Endothelial cell of umbilical vein (primary cell): ENCODE measurements at regions not wholly inside any gene's neighbourhood (a gene's known extent, or its start where the extent isn't known, plus 50 kb on each side); places are given as distances from the start of the nearest gene placed in this dataset.

ENCODE experiments used
- BruUV-seq: library from RNA; stranded (reverse); fragments of 400-500 nt; replicated peaks from 2 replicates; lab custom pipeline; 2021; lab: Mats Ljungman, UMichigan
- CTCF ChIA-PET: fragments of 300-600, 350-600 bp; sonication (Branson Sonifier 250); formaldehyde crosslinking; loops from one replicate; lab custom pipeline; 2021; ENCODE audit warnings: antibody characterized with exemption, inconsistent platforms; lab: Charles Lee
- POLR2A ChIA-PET: fragments of 300-600, 350-600 bp; sonication (Branson Sonifier 250); formaldehyde crosslinking; loops from one replicate; lab custom pipeline; 2021; ENCODE audit warnings: antibody characterized with exemption, inconsistent platforms; lab: Charles Lee
- DNase-seq: peaks from one replicate; pipeline ENCODE4 v3.0.0-alpha.2; 2011; ENCODE audit warnings: low read depth, low spot score
- FAIRE-seq: peaks from 2 replicates; lab custom pipeline; 2011; peaks lifted over from hg19 to GRCh38; lab: Jason Lieb, UNC
- H2AFZ ChIP-seq: 2 replicates; pipeline ENCODE4 v1.6.0; 2012; ENCODE audit warnings: low read depth, low read length, control low read depth, inconsistent platforms
- H3K27ac ChIP-seq: 2 replicates; pipeline ENCODE4 v1.5.1; 2011; ENCODE audit warnings: low read depth, mild to moderate bottlenecking, control low read depth, low read length, moderate library complexity; ENCODE audit not compliant: insufficient read depth
- H3K27me3 ChIP-seq, 2 experiments: 2 replicates each; pipeline versions ENCODE4 v1.6.0 to v1.6.1; 2011; ENCODE audit warnings: low read length in 2 of 2, mixed read lengths in 1 of 2; ENCODE audit not compliant: control insufficient read depth in 2 of 2, insufficient read depth in 2 of 2
- H3K36me3 ChIP-seq, 2 experiments: 2 replicates in 1 of 2; 3 replicates in 1 of 2; pipeline ENCODE4 v1.5.1; 2011; ENCODE audit warnings: low read length in 2 of 2, mild to moderate bottlenecking in 1 of 2, moderate library complexity in 1 of 2; ENCODE audit not compliant: control insufficient read depth in 2 of 2, insufficient read depth in 2 of 2; ENCODE audit errors: extremely low read depth in 1 of 2
- H3K4me1 ChIP-seq: 3 replicates; pipeline ENCODE4 v1.5.1; 2011; ENCODE audit warnings: mild to moderate bottlenecking, low read length; ENCODE audit not compliant: control insufficient read depth, insufficient read depth; ENCODE audit errors: extremely low read depth
- H3K4me2 ChIP-seq: 2 replicates; pipeline ENCODE4 v1.6.1; 2011; ENCODE audit warnings: low read length, control low read depth, mixed read lengths; ENCODE audit not compliant: insufficient read depth
- H3K4me3 ChIP-seq, 3 experiments: fragments of 200-600 bp in 1 of 3; sonication (generic), shearing (Covaris generic) in 1 of 3; replicated peaks in 1 of 3; 2 replicates each; pipeline ENCODE4 v1.5.1; 2011 to 2016; ENCODE audit warnings: control low read depth in 3 of 3, low read length in 3 of 3, mild to moderate bottlenecking in 2 of 3, inconsistent platforms in 1 of 3, low read depth in 1 of 3, moderate library complexity in 1 of 3; ENCODE audit not compliant: insufficient read depth in 1 of 3
- H3K79me2 ChIP-seq: 2 replicates; pipeline ENCODE4 v1.6.0; 2012; ENCODE audit warnings: low read length, inconsistent platforms; ENCODE audit not compliant: control insufficient read depth, insufficient read depth
- H3K9ac ChIP-seq: replicated peaks from 2 replicates; pipeline ENCODE3; 2011; ENCODE audit warnings: low read length, control low read depth; ENCODE audit not compliant: insufficient read depth; ENCODE audit errors: extremely low read depth
- H3K9me1 ChIP-seq: replicated peaks from 3 replicates; pipeline ENCODE4 v1.6.0; 2011; ENCODE audit warnings: mild to moderate bottlenecking, low read length; ENCODE audit not compliant: control insufficient read depth, insufficient read depth; ENCODE audit errors: extremely low read depth
- H3K9me3 ChIP-seq: replicated peaks from 2 replicates; pipeline ENCODE4 v1.5.1; 2012; ENCODE audit warnings: low read length, inconsistent platforms; ENCODE audit not compliant: control insufficient read depth, insufficient read depth
- H4K20me1 ChIP-seq: replicated peaks from 2 replicates; pipeline ENCODE3; 2011; ENCODE audit warnings: mild to moderate bottlenecking, low read length; ENCODE audit not compliant: control insufficient read depth, insufficient read depth; ENCODE audit errors: extremely low read depth
- GATA2 ChIP-seq: IDR thresholded peaks from 2 replicates; pipeline ENCODE4 v1.7.0; 2011; ENCODE audit warnings: low read depth, mild to moderate bottlenecking, moderate library complexity, mixed read lengths, low read length; ENCODE audit not compliant: insufficient read length, insufficient read depth
- JUN ChIP-seq: IDR thresholded peaks from 2 replicates; pipeline ENCODE4 v1.6.1; 2011; ENCODE audit warnings: borderline replicate concordance, low read depth; ENCODE audit not compliant: insufficient read length, insufficient read depth
- dilution Hi-C: fragments of 300-500 bp; cut with MboI; formaldehyde crosslinking; loops from one replicate; pipeline ENCODE4 v1.15.0; 2019; ENCODE audit warnings: low sequenced_read_pairs; ENCODE audit not compliant: extremely low pct_ligation_motif_present
- intact Hi-C: fragments of 100-400 bp; cut with micrococcal nuclease; formaldehyde crosslinking; loops from one replicate; pipeline ENCODE4 v1.10.0; 2022

DNA sequence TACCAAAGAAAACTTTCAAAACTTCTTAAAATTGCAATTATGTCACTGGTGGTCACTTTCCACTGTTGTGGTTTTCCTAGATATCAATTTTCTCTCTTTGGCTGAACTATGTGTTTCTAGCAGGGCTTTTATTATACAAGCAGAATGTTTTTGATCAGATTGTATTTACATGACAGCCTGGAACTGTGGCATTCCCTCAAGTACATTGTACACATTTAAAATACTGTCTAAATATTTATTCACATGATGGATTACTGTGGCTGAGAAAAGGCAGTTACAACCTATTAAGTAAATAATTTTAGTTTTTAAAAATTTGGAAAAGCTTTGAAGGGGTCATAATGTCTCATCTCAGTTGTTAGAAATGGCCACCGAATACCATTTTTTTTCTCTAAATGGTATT is 231.9 kb upstream of the PPP1R3A start:
- H3K27me3 ChIP-seq: peaks cover 0 to 1% of the 10 kb centered on the region in 2 experiments
- no peak for DNase-seq
- H3K4me1 ChIP-seq: no peaks in the 10 kb centered on the region
- no peak for TF ChIP-seq JUN
- dilution Hi-C loops (no loop called here), intact Hi-C loops (no loop called here)
- CTCF ChIA-PET: interaction anchor here (0.9 to 1.6 kb wide), 2 partner anchors 15 to 16 kb away, joined by 3 read pairs; no protein-coding TSS in a partner anchor
- no peaks in the 10 kb centered on the region for H3K9me1 ChIP-seq
- H4K20me1 ChIP-seq: no peaks in the 10 kb centered on the region
- H3K27ac ChIP-seq: no peak overlapping the region
- no TSS peak for BruUV-seq
- H2AFZ ChIP-seq: no peak overlapping the region
- no peak overlapping the region for H3K4me2 ChIP-seq
- no peaks in the 10 kb centered on the region for H3K9me3 ChIP-seq
- no peaks in the 10 kb centered on the region for H3K79me2 ChIP-seq
- H3K36me3 ChIP-seq: no peaks in the 10 kb centered on the region
- no peak for FAIRE-seq
- POLR2A ChIA-PET: no interaction called here
- H3K9ac ChIP-seq: no peak overlapping the region
- no peak overlapping the region for H3K4me3 ChIP-seq

DNA sequence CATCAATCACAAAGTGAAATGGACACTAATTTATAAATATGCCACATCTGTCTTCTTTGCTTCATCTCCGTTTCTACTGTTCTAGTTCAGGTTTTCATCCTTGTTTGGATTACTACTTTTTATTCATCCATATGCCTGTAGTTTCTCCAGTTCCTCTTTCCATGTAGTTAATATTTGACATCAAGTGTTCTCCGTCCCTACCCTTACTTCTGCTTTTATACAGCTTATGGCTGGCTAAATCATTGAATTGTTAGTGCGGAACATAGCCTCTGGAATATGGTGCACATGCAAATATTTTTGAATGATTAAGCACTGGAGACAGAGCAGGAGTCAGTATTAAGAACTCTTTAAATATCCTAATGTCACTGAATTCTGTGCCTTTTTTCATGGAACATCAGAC is 230.0 kb upstream of the PPP1R3A start:
- ChIA-PET POLR2A (no interaction called here), CTCF (interaction anchor here (1.6 kb wide), 1 partner anchor 18 kb away, joined by 3 read pairs; no protein-coding TSS in a partner anchor)
- H3K4me3 ChIP-seq: no peak overlapping the region
- H3K9ac ChIP-seq: no peak overlapping the region
- H3K36me3 ChIP-seq: no peaks in the 10 kb centered on the region
- DNase-seq (no peak), FAIRE-seq (no peak)
- H4K20me1 ChIP-seq: no peaks in the 10 kb centered on the region
- BruUV-seq: no TSS peak
- TF ChIP-seq GATA2: no peak
- dilution Hi-C loops: no loop called here
- H3K79me2 ChIP-seq: no peaks in the 10 kb centered on the region
- no peak overlapping the region for H3K27ac ChIP-seq
- no peak overlapping the region for H3K4me2 ChIP-seq
- intact Hi-C loops: no loop called here
- no peaks in the 10 kb centered on the region for H3K9me3 ChIP-seq
- no peak overlapping the region for H2AFZ ChIP-seq
- H3K9me1 ChIP-seq: no peaks in the 10 kb centered on the region
- H3K4me1 ChIP-seq: no peaks in the 10 kb centered on the region
- peaks cover 0 to 1% of the 10 kb centered on the region in 2 experiments for H3K27me3 ChIP-seq
